Mesendoderm (in vitro differentiated cells): ENCODE measurements at regions not wholly inside any gene's neighbourhood (a gene's known extent, or its start where the extent isn't known, plus 50 kb on each side); places are given as distances from the start of the nearest gene placed in this dataset.
A peak's percentile ranks its signal among the peaks of the same experiment; 100 is the strongest.

ENCODE experiments used
- DNase-seq: peaks from one replicate; pipeline ENCODE4 v3.0.0; 2013
- H2AK5ac ChIP-seq: 2 replicates; pipeline ENCODE4 v1.6.1; 2013; ENCODE audit warnings: low read length, inconsistent platforms
- H2BK120ac ChIP-seq: 2 replicates; pipeline ENCODE4 v1.6.1; 2013; ENCODE audit warnings: low read depth, mild to moderate bottlenecking, low read length, moderate library complexity, mixed read lengths
- H2BK15ac ChIP-seq: replicated peaks from 2 replicates; pipeline ENCODE4 v1.6.1; 2013; ENCODE audit warnings: low read depth, mild to moderate bottlenecking, moderate library complexity
- H2BK5ac ChIP-seq: 2 replicates; pipeline ENCODE4 v1.6.1; 2013; ENCODE audit warnings: low read length, inconsistent platforms
- H3K18ac ChIP-seq: 2 replicates; pipeline ENCODE4 v1.6.1; 2013; ENCODE audit warnings: mild to moderate bottlenecking, low read length, mixed read lengths
- H3K23ac ChIP-seq: one replicate; pipeline ENCODE4 v1.6.1; 2013; ENCODE audit warnings: low read length
- H3K27ac ChIP-seq: 2 replicates; pipeline ENCODE4 v1.5.1; 2013; ENCODE audit warnings: low read depth, mild to moderate bottlenecking, inconsistent platforms, low read length, moderate library complexity
- H3K27me3 ChIP-seq: 2 replicates; pipeline ENCODE4 v1.6.1; 2013; ENCODE audit warnings: low read length, control low read depth, mild to moderate bottlenecking, inconsistent platforms; ENCODE audit not compliant: insufficient read depth, poor library complexity
- H3K36me3 ChIP-seq: 2 replicates; pipeline ENCODE4 v1.6.1; 2013; ENCODE audit warnings: low read length, inconsistent platforms; ENCODE audit not compliant: control insufficient read depth, insufficient read depth
- H3K4ac ChIP-seq: one replicate; pipeline ENCODE4 v1.6.1; 2013; ENCODE audit warnings: low read depth, mild to moderate bottlenecking, low read length, moderate library complexity
- H3K4me1 ChIP-seq: 2 replicates; pipeline ENCODE4 v1.6.1; 2013; ENCODE audit warnings: low read depth, low read length, inconsistent platforms; ENCODE audit not compliant: control insufficient read depth
- H3K4me2 ChIP-seq: 2 replicates; pipeline ENCODE4 v1.6.1; 2013; ENCODE audit warnings: low read length
- H3K4me3 ChIP-seq: 2 replicates; pipeline ENCODE4 v1.5.1; 2013; ENCODE audit warnings: mild to moderate bottlenecking, low read length
- H3K56ac ChIP-seq: one replicate; pipeline ENCODE4 v1.6.1; 2013; ENCODE audit warnings: low read length
- H3K79me1 ChIP-seq: 2 replicates; pipeline ENCODE4 v1.6.1; 2013; ENCODE audit warnings: low read length, inconsistent platforms
- H3K79me2 ChIP-seq: 2 replicates; pipeline ENCODE4 v1.6.1; 2013; ENCODE audit warnings: mild to moderate bottlenecking, low read length; ENCODE audit not compliant: control insufficient read depth, insufficient read depth
- H3K9ac ChIP-seq: 2 replicates; pipeline ENCODE4 v1.6.1; 2013; ENCODE audit warnings: low read length, inconsistent platforms
- H4K5ac ChIP-seq: one replicate; pipeline ENCODE4 v1.6.1; 2013; ENCODE audit warnings: low read length
- H4K8ac ChIP-seq: one replicate; pipeline ENCODE4 v1.6.1; 2013; ENCODE audit warnings: low read depth, mild to moderate bottlenecking, control low read depth, low read length, moderate library complexity
- WGBS: extraction: QIAGEN DNeasy Blood & Tissue Kit; methylation state at CpG from one replicate; pipeline ENCODE4 v1.1.7; 2013; ENCODE audit warnings: low lambda C conversion rate, missing lambda C conversion rate; ENCODE audit not compliant: insufficient coverage; ENCODE audit errors: extremely low coverage; 5-methylcytosine and 5-hydroxymethylcytosine counted together

DNA sequence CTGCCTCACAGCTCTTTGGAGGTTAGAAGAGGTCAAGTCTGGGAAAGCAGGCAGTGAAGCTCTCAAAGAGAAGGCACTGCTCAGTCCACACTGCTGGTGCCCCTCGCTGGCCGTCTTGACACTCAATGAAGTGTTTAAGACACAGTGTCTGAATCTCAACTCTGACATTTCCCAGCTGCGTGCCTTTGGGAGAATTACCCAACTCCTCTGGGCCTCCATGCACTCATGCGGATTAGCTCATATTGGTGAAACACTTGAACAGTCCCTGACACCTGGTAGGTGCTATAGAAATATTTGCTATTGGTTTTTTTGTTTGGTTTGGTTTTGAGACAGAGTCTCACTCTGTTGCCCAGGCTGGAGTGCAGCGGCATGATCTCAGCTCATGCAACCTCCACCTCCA is 281.0 kb downstream of the SRBD1 start:
- Histone ChIP-seq H3K27ac (no peak overlapping the region), H3K4me1 (peaks cover 11% of the 10 kb centered on the region), H2AK5ac (no peak overlapping the region), H3K36me3 (no peaks in the 10 kb centered on the region), H4K5ac (no peak overlapping the region), H3K27me3 (no peaks in the 10 kb centered on the region), H3K4me3 (no peak overlapping the region), H3K79me2 (no peaks in the 10 kb centered on the region), H3K18ac (no peak overlapping the region), H3K4ac (no peak overlapping the region), H3K56ac (no peak overlapping the region), H4K8ac (no peak overlapping the region), H3K23ac (no peak overlapping the region), H2BK15ac (no peak overlapping the region), H2BK120ac (no peak overlapping the region), H3K4me2 (no peak overlapping the region), H3K79me1 (no peaks in the 10 kb centered on the region), H2BK5ac (no peak overlapping the region), H3K9ac (no peak overlapping the region)
- no CpG with 5 or more reads among the region's 5 CpGs for WGBS
- DNase-seq = no peak

DNA sequence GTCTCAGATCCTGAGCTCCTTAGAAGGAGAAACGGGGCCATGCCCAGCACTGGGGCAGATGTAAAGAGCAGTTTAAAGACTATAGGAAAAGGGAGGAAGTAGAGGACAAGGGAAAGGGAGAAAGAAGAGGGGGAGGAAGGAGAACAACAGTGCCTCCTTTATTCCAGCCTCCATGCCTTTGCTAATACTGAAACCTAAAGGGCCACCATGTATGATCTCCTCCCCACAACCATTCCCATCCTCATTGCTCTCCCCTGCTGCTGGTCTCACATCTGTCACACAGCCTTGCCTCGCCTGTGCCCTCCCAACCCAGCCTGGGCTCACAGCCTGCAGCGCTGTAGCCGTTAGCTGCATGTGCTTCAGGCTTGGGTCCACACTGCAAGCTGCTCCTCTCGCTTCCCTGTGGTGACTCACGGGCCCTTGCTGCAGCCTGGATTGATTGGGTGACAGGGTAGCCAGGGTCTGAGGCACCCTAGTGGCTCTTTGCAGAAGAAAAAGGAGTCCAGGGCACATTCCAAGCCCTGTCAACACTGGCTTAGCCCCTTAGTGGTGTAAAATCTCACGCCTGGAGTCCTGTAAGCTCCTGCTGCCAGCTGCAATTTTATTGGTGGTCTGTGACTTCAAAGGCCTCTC is 281.9 kb downstream of the SRBD1 start:
- Histone ChIP-seq H4K8ac (no peak overlapping the region), H3K18ac (no peak overlapping the region), H3K27me3 (no peaks in the 10 kb centered on the region), H3K4me3 (no peak overlapping the region), H4K5ac (no peak overlapping the region), H2BK5ac (no peak overlapping the region), H3K56ac (no peak overlapping the region), H3K4ac (no peak overlapping the region), H3K79me2 (no peaks in the 10 kb centered on the region), H2BK15ac (no peak overlapping the region), H3K4me2 (no peak overlapping the region), H3K36me3 (no peaks in the 10 kb centered on the region), H3K9ac (no peak overlapping the region), H3K79me1 (no peaks in the 10 kb centered on the region), H3K4me1 (peaks cover 11% of the 10 kb centered on the region), H3K27ac (no peak overlapping the region), H2BK120ac (no peak overlapping the region), H3K23ac (no peak overlapping the region), H2AK5ac (no peak overlapping the region)
- no CpG with 5 or more reads among the region's 7 CpGs for WGBS
- peak; percentile 70 for DNase-seq

DNA sequence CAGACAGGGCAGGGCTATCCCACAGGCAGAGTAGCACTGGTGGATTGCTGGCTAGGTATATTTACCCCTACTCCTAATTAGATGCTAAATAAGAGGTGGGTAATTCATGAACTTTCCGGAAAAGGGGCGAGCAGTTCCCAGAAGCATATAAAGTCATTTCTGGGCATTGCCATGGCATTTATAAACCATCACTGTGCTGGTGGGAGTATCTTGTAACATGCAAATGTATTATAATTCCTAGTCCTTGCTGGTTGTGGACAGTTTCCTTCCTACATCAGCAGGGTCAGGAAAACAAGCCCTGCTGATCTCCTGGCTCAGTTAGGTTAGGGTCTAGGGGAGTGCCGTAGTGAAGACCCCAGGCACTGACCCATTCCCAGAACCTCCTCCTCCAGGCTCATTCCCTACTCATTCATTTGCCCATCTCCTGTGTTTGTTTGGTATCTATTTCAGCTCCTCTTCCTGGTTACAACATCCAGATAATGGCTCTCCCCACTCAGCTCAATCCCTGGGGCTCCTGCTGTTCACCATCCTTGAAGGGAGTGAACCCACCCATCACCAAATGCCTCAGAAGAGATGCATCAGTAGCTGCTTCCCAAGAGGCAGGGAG is 282.7 kb downstream of the SRBD1 start:
- Histone ChIP-seq H3K4ac (no peak overlapping the region), H3K27me3 (no peaks in the 10 kb centered on the region), H3K36me3 (no peaks in the 10 kb centered on the region), H4K8ac (no peak overlapping the region), H2BK5ac (no peak overlapping the region), H4K5ac (no peak overlapping the region), H2AK5ac (no peak overlapping the region), H3K4me1 (peaks cover 11% of the 10 kb centered on the region), H3K4me2 (no peak overlapping the region), H3K56ac (no peak overlapping the region), H3K79me2 (no peaks in the 10 kb centered on the region), H3K4me3 (no peak overlapping the region), H3K27ac (no peak overlapping the region), H2BK120ac (no peak overlapping the region), H2BK15ac (no peak overlapping the region), H3K18ac (no peak overlapping the region), H3K23ac (no peak overlapping the region), H3K79me1 (no peaks in the 10 kb centered on the region), H3K9ac (no peak overlapping the region)
- DNase-seq = no peak
- no CpG with 5 or more reads among the region's 3 CpGs for WGBS

DNA sequence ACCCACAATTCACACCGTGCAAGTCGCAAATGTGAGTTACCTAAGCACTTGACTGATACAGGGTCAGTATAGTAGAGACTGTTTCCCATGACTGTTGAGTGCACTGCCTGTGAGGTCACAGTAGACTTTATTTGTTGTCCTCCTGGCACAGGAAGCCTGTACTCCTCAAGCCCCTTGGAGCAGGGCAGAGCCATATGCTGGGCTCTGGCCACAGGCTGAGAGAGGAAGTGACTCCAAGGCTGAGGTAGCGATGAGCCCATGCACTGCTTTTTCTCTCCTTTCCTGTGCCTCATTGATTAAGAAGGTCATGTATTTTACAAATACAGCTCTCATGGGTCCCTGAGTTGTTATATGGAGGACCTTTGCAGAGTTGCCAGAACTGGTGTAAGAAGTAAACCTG is 287.7 kb downstream of the SRBD1 start:
- Histone ChIP-seq H4K8ac (no peak overlapping the region), H3K27ac (no peak overlapping the region), H3K4me3 (no peak overlapping the region), H3K56ac (no peak overlapping the region), H3K9ac (no peak overlapping the region), H4K5ac (no peak overlapping the region), H3K27me3 (no peaks in the 10 kb centered on the region), H3K4me1 (peaks cover 3% of the 10 kb centered on the region), H3K36me3 (no peaks in the 10 kb centered on the region), H2BK5ac (no peak overlapping the region), H2BK15ac (no peak overlapping the region), H3K23ac (no peak overlapping the region), H3K79me1 (no peaks in the 10 kb centered on the region), H3K18ac (no peak overlapping the region), H3K79me2 (no peaks in the 10 kb centered on the region), H2BK120ac (no peak overlapping the region), H3K4me2 (no peak overlapping the region), H3K4ac (no peak overlapping the region), H2AK5ac (no peak overlapping the region)
- no peak for DNase-seq
- no CpG with 5 or more reads among the region's 3 CpGs for WGBS

DNA sequence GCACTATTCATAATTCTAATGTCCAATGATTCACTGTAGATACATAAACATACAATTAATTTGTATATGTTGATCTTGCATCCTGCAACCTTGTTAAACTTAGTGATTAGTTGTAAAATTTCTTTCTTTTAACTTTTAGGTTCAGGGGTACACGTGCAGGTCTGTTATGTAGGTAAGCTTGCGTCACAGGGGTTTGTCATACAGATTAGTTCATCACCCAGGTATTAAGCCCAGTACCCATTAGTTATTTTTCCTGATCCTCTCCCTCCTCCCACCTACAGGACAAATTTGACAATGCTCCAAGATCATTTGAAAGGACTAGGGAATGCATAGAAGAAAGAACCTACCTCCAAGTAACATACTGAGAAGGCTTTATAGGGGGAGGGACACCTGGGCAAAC is 290.1 kb downstream of the SRBD1 start:
- Histone ChIP-seq H3K4me3 (no peak overlapping the region), H3K56ac (no peak overlapping the region), H3K18ac (no peak overlapping the region), H2BK120ac (no peak overlapping the region), H2AK5ac (no peak overlapping the region), H3K27ac (no peak overlapping the region), H4K8ac (no peak overlapping the region), H2BK15ac (no peak overlapping the region), H3K4ac (no peak overlapping the region), H3K79me1 (no peaks in the 10 kb centered on the region), H3K9ac (no peak overlapping the region), H2BK5ac (no peak overlapping the region), H4K5ac (no peak overlapping the region), H3K79me2 (no peaks in the 10 kb centered on the region), H3K27me3 (no peaks in the 10 kb centered on the region), H3K23ac (no peak overlapping the region), H3K36me3 (no peaks in the 10 kb centered on the region), H3K4me2 (no peak overlapping the region), H3K4me1 (peaks cover 3% of the 10 kb centered on the region)
- DNase-seq = no peak
- WGBS = no CpG with 5 or more reads among the region's 2 CpGs
